IMR-90 (cell line): ENCODE measurements at regions not wholly inside any gene's neighbourhood (a gene's known extent, or its start where the extent isn't known, plus 50 kb on each side); places are given as distances from the start of the nearest gene placed in this dataset.

ENCODE experiments used
- ATAC-seq: fragments of 200-7000 bp; cut with Tn5 transposase; 2 replicates; pipeline ENCODE4 v1.9.1; 2020; ENCODE audit warnings: low read depth, mild to moderate bottlenecking, moderate library complexity
- BruUV-seq: library from RNA; stranded (reverse); fragments of 400-500 nt; replicated peaks from 2 replicates; lab custom pipeline; 2021; lab: Mats Ljungman, UMichigan
- CTCF ChIA-PET: fragments of 300-600 bp; formaldehyde crosslinking; extraction: SDS; loops from one replicate; lab custom pipeline; 2021; ENCODE audit warnings: antibody characterized with exemption; lab: Yijun Ruan, JAX
- POLR2A ChIA-PET: fragments of 300-600 bp; sonication (Branson Sonifier 250); formaldehyde crosslinking; loops from one replicate; lab custom pipeline; 2022; ENCODE audit warnings: antibody characterized with exemption; ENCODE audit not compliant: unreplicated experiment; lab: Charles Lee
- DNase-seq: peaks from one replicate; pipeline ENCODE4 v3.0.0; 2013
- H2AFZ ChIP-seq: replicated peaks from 2 replicates; pipeline ENCODE3; 2013; ENCODE audit warnings: low read length, mild to moderate bottlenecking; ENCODE audit not compliant: poor library complexity
- H2AK5ac ChIP-seq: 2 replicates; pipeline ENCODE4 v1.6.1; 2013; ENCODE audit warnings: low read depth, low read length, inconsistent platforms
- H2AK9ac ChIP-seq: replicated peaks from 2 replicates; pipeline ENCODE3; 2013; ENCODE audit warnings: mild to moderate bottlenecking, low read depth, low read length, moderate library complexity; ENCODE audit not compliant: poor library complexity
- H2BK120ac ChIP-seq: 2 replicates; pipeline ENCODE4 v1.6.1; 2013; ENCODE audit warnings: low read depth, low read length, inconsistent platforms
- H2BK15ac ChIP-seq: 3 replicates; pipeline ENCODE4 v1.6.1; 2013; ENCODE audit warnings: low read depth, low read length, inconsistent platforms
- H2BK20ac ChIP-seq: 2 replicates; pipeline ENCODE4 v1.6.1; 2013; ENCODE audit warnings: low read depth, mild to moderate bottlenecking, inconsistent platforms, low read length, moderate library complexity
- H2BK5ac ChIP-seq: 2 replicates; pipeline ENCODE4 v1.6.1; 2013; ENCODE audit warnings: mild to moderate bottlenecking, low read depth, low read length, inconsistent platforms; ENCODE audit not compliant: poor library complexity, severe bottlenecking
- H3K14ac ChIP-seq: replicated peaks from 2 replicates; pipeline ENCODE4 v1.6.1; 2013; ENCODE audit warnings: low read depth, low read length, inconsistent platforms
- H3K18ac ChIP-seq: 2 replicates; pipeline ENCODE4 v1.6.1; 2013; ENCODE audit warnings: low read depth, low read length, control low read depth
- H3K23ac ChIP-seq: 2 replicates; pipeline ENCODE4 v1.6.1; 2013; ENCODE audit warnings: low read depth, low read length, inconsistent platforms
- H3K27ac ChIP-seq: 2 replicates; pipeline ENCODE4 v1.5.1; 2013; ENCODE audit warnings: mild to moderate bottlenecking, control low read depth, low read length; ENCODE audit not compliant: insufficient read depth
- H3K27me3 ChIP-seq: 2 replicates; pipeline ENCODE4 v1.6.1; 2013; ENCODE audit warnings: low read length; ENCODE audit not compliant: control insufficient read depth, insufficient read depth
- H3K36me3 ChIP-seq: 2 replicates; pipeline ENCODE4 v1.6.1; 2013; ENCODE audit warnings: low read length, mixed read lengths; ENCODE audit not compliant: control insufficient read depth, insufficient read depth
- H3K4ac ChIP-seq: 2 replicates; pipeline ENCODE4 v1.6.1; 2013; ENCODE audit warnings: low read depth, low read length, inconsistent platforms
- H3K4me1 ChIP-seq: 2 replicates; pipeline ENCODE4 v1.6.1; 2013; ENCODE audit warnings: low read length, mixed read lengths; ENCODE audit not compliant: control insufficient read depth, insufficient read depth
- H3K4me2 ChIP-seq: 2 replicates; pipeline ENCODE4 v1.6.1; 2013; ENCODE audit warnings: low read depth, mild to moderate bottlenecking, control low read depth, low read length, moderate library complexity
- H3K4me3 ChIP-seq: 2 replicates; pipeline ENCODE4 v1.5.1; 2013; ENCODE audit warnings: low read depth, mild to moderate bottlenecking, control low read depth, low read length, moderate library complexity; ENCODE audit not compliant: insufficient read depth
- H3K56ac ChIP-seq: 2 replicates; pipeline ENCODE4 v1.6.1; 2013; ENCODE audit warnings: low read length, inconsistent platforms; ENCODE audit not compliant: insufficient read depth; ENCODE audit errors: extremely low read depth
- H3K79me1 ChIP-seq, 2 experiments: 2 replicates each; pipeline ENCODE4 v1.6.1; 2013; ENCODE audit warnings: low read length in 2 of 2, inconsistent platforms in 1 of 2, low read depth in 1 of 2
- H3K9ac ChIP-seq: 2 replicates; pipeline ENCODE4 v1.6.1; 2013; ENCODE audit warnings: low read depth, low read length, control low read depth
- H3K9me1 ChIP-seq: 2 replicates; pipeline ENCODE4 v1.6.1; 2013; ENCODE audit warnings: low read length, inconsistent platforms; ENCODE audit not compliant: insufficient read depth
- H3K9me3 ChIP-seq: 2 replicates; pipeline ENCODE4 v1.6.1; 2013; ENCODE audit warnings: low read length; ENCODE audit not compliant: control insufficient read depth, insufficient read depth
- H4K20me1 ChIP-seq: 2 replicates; pipeline ENCODE4 v1.6.1; 2013; ENCODE audit warnings: low read length, inconsistent platforms; ENCODE audit not compliant: insufficient read depth
- H4K5ac ChIP-seq: 2 replicates; pipeline ENCODE4 v1.6.1; 2013; ENCODE audit warnings: mild to moderate bottlenecking, low read depth, low read length, control low read depth
- H4K8ac ChIP-seq, 2 experiments: 2 replicates each; pipeline ENCODE4 v1.6.1; 2013; ENCODE audit warnings: low read depth in 2 of 2, low read length in 2 of 2, control low read depth in 1 of 2, inconsistent platforms in 1 of 2
- H4K91ac ChIP-seq: 2 replicates; pipeline ENCODE4 v1.6.1; 2013; ENCODE audit warnings: low read depth, low read length, inconsistent platforms; ENCODE audit not compliant: insufficient read depth
- CEBPB ChIP-seq: IDR thresholded peaks from 2 replicates; pipeline ENCODE4 v1.6.1; 2012; ENCODE audit warnings: low read depth, low read length, improper control_type of control experiment
- CHD1 ChIP-seq: IDR thresholded peaks from 2 replicates; pipeline ENCODE4 v1.6.1; 2012; ENCODE audit warnings: low read depth, low read length, improper control_type of control experiment
- CTCF ChIP-seq: conservative IDR thresholded peaks from 2 replicates; pipeline ENCODE4 v1.5.1; 2012; ENCODE audit warnings: mild to moderate bottlenecking, low read depth, low read length, improper control_type of control experiment
- ELK1 ChIP-seq: fragments of 150-350 bp; IDR thresholded peaks from 2 replicates; pipeline ENCODE4 v1.6.1; 2016; ENCODE audit warnings: low read depth, mild to moderate bottlenecking, low read length, moderate library complexity, borderline replicate concordance
- FOS ChIP-seq: fragments of 150-350 bp; IDR thresholded peaks from 2 replicates; pipeline ENCODE4 v1.6.1; 2016; ENCODE audit warnings: low read depth, low read length
- MAZ ChIP-seq: IDR thresholded peaks from 2 replicates; pipeline ENCODE4 v1.6.1; 2012; ENCODE audit warnings: low read depth, mild to moderate bottlenecking, low read length, improper control_type of control experiment, moderate library complexity, borderline replicate concordance
- MXI1 ChIP-seq: IDR thresholded peaks from 2 replicates; pipeline ENCODE4 v1.6.1; 2012; ENCODE audit warnings: low read depth, mild to moderate bottlenecking, low read length, moderate library complexity, borderline replicate concordance
- NFE2L2 ChIP-seq: fragments of 150-350 bp; IDR thresholded peaks from 2 replicates; pipeline ENCODE4 v1.6.1; 2016; ENCODE audit warnings: low read depth, mild to moderate bottlenecking, low read length
- POLR2A ChIP-seq: IDR thresholded peaks from 2 replicates; pipeline ENCODE4 v1.6.1; 2012; ENCODE audit warnings: mild to moderate bottlenecking, low read depth, low read length
- RCOR1 ChIP-seq: IDR thresholded peaks from 2 replicates; pipeline ENCODE4 v1.6.1; 2012; ENCODE audit warnings: mild to moderate bottlenecking, low read length, improper control_type of control experiment; ENCODE audit not compliant: insufficient replicate concordance
- RFX5 ChIP-seq: IDR thresholded peaks from 2 replicates; pipeline ENCODE4 v1.8.0; 2012; ENCODE audit warnings: low read depth, mild to moderate bottlenecking, low read length, moderate library complexity
- USF2 ChIP-seq: fragments of 150-350 bp; IDR thresholded peaks from 2 replicates; pipeline ENCODE4 v1.6.1; 2017; ENCODE audit warnings: mild to moderate bottlenecking, antibody characterized with exemption, low read length, low read depth
- WGBS, 2 experiments: methylation state at CpG; one replicate each; pipeline versions ENCODE4 v1.1.5 to v1.1.7; 2013; ENCODE audit warnings: missing lambda C conversion rate in 2 of 2; ENCODE audit not compliant: insufficient read length in 1 of 2; ENCODE audit errors: extremely low coverage in 2 of 2; 5-methylcytosine and 5-hydroxymethylcytosine counted together
- dilution Hi-C: fragments of 300-500 bp; cut with HindIII; formaldehyde crosslinking; loops from one replicate; pipeline ENCODE4 v1.14.3; 2018; ENCODE audit warnings: low sequenced_read_pairs; ENCODE audit not compliant: unreplicated experiment
- in situ Hi-C: fragments of 300-500 bp; cut with MboI; formaldehyde crosslinking; loops from 3 replicates; pipeline ENCODE4 v1.14.3; 2019; ENCODE audit warnings: low sequenced_read_pairs, inconsistent platforms, mixed read lengths
- intact Hi-C: fragments of 100-400 bp; cut with micrococcal nuclease; formaldehyde crosslinking; loops from 2 replicates; pipeline ENCODE4 v1.10.0; 2022

GRCh38 chr6:134854366-134854765 is 95.5 kb downstream of the ALDH8A1 start:
- Histone ChIP-seq H3K4me2 (no peak overlapping the region), H3K4ac (no peak overlapping the region), H3K23ac (no peak overlapping the region), H3K27me3 (no peaks in the 10 kb centered on the region), H3K14ac (no peak overlapping the region; the same call in 1 of the 2 replicates), H3K79me1 (no peaks in the 10 kb centered on the region), H3K9me1 (peaks cover 12% of the 10 kb centered on the region; the same call in 1 of the 2 replicates), H3K56ac (no peak overlapping the region), H2BK15ac (peak overlapping the region; percentile 86; the same call in 1 of the 3 replicates), H3K9me3 (no peaks in the 10 kb centered on the region), H2BK20ac (no peak overlapping the region), H2BK5ac (no peak overlapping the region), H2AK9ac (no peak overlapping the region), H3K27ac (no peak overlapping the region), H3K36me3 (no peaks in the 10 kb centered on the region), H3K4me3 (no peak overlapping the region), H2AFZ (no peak overlapping the region), H4K8ac (no peak overlapping the region), H3K4me1 (peaks cover 19% of the 10 kb centered on the region), H4K91ac (no peak overlapping the region), H3K9ac (no peak overlapping the region), H2BK120ac (no peak overlapping the region), H3K18ac (peak overlapping the region; percentile 92), H2AK5ac (no peak overlapping the region), H4K20me1 (no peaks in the 10 kb centered on the region), H4K5ac (peak overlapping the region; percentile 55; the same call in 1 of the 2 replicates)
- in situ Hi-C loops (no loop called here), intact Hi-C loops (loop anchor here (2.0 kb wide), 1 partner anchor 14 kb away; no protein-coding TSS in a partner anchor), dilution Hi-C loops (no loop called here)
- TF ChIP-seq MAZ (no peak), FOS (no peak), CHD1 (no peak), USF2 (no peak), MXI1 (no peak), POLR2A (no peak), CEBPB (no peak), RCOR1 (no peak), RFX5 (no peak), CTCF (no peak), NFE2L2 (no peak), ELK1 (no peak)
- no peak for ATAC-seq
- BruUV-seq: no TSS peak
- CTCF ChIA-PET: no interaction called here
- no peak for DNase-seq
- POLR2A ChIA-PET: no interaction called here
- no CpG with 5 or more reads among the region's 3 CpGs for WGBS, 2 experiments
